HG02588 (cell line): ENCODE measurements at regions not wholly inside any gene's neighbourhood (a gene's known extent, or its start where the extent isn't known, plus 50 kb on each side); places are given as distances from the start of the nearest gene placed in this dataset.

Experiments
- ATAC-seq: cut with Tn5 transposase; IDR thresholded peaks from one replicate; pipeline ENCODE4 v1.9.1; 2021; ENCODE audit warnings: mild to moderate bottlenecking, moderate library complexity; ENCODE audit not compliant: unreplicated experiment

- no peak for ATAC-seq
Measured at GRCh38 chr16:77590707-77591106, 131.6 kb upstream of the NUDT7 start.

GRCh38 chr16:77591347-77591746, 131.0 kb upstream of the NUDT7 start:
- no peak for ATAC-seq

- ATAC-seq: no peak
Measured at GRCh38 chr16:77592021-77592420, 130.3 kb upstream of the NUDT7 start.

GRCh38 chr16:77594057-77594456, 128.3 kb upstream of the NUDT7 start:
- ATAC-seq: no peak

- ATAC-seq: no peak
Measured at GRCh38 chr16:77594799-77595596, 127.3 kb upstream of the NUDT7 start.

- no peak for ATAC-seq
Measured at GRCh38 chr16:77596261-77596660, 126.1 kb upstream of the NUDT7 start.

GRCh38 chr16:77599793-77600415, 122.4 kb upstream of the NUDT7 start:
- no peak for ATAC-seq

- ATAC-seq: no peak
Measured at GRCh38 chr16:77600555-77600954, 121.8 kb upstream of the NUDT7 start.

GRCh38 chr16:77603656-77604055, 118.7 kb upstream of the NUDT7 start:
- no peak for ATAC-seq

- no peak for ATAC-seq
Measured at GRCh38 chr16:77610496-77610895, 111.8 kb upstream of the NUDT7 start.

GRCh38 chr16:77611386-77611785, 110.9 kb upstream of the NUDT7 start:
- ATAC-seq: no peak

GRCh38 chr16:77612596-77612995, 109.7 kb upstream of the NUDT7 start:
- ATAC-seq: no peak

- ATAC-seq: no peak
Measured at GRCh38 chr16:77613095-77613494, 109.2 kb upstream of the NUDT7 start.

GRCh38 chr16:77617553-77617952, 104.8 kb upstream of the NUDT7 start:
- no peak for ATAC-seq

GRCh38 chr16:77617996-77618395, 104.3 kb upstream of the NUDT7 start:
- ATAC-seq: no peak

GRCh38 chr16:77618951-77619350, 103.4 kb upstream of the NUDT7 start:
- ATAC-seq: no peak

- ATAC-seq: no peak
Measured at GRCh38 chr16:77624085-77624484, 98.2 kb upstream of the NUDT7 start.

GRCh38 chr16:77636615-77637014, 85.7 kb upstream of the NUDT7 start:
- no peak for ATAC-seq

- ATAC-seq: no peak
Measured at GRCh38 chr16:77637940-77638339, 84.4 kb upstream of the NUDT7 start.

GRCh38 chr16:77643176-77643575, 79.1 kb upstream of the NUDT7 start:
- ATAC-seq: no peak

GRCh38 chr16:77645764-77646163, 76.5 kb upstream of the NUDT7 start:
- no peak for ATAC-seq

- ATAC-seq: no peak
Measured at GRCh38 chr16:77647726-77648125, 74.6 kb upstream of the NUDT7 start.

GRCh38 chr16:77650761-77651160, 71.6 kb upstream of the NUDT7 start:
- ATAC-seq: no peak
